Stimulated activated naive CD8-positive, alpha-beta T cell treated with anti-CD3 and anti-CD28 coated beads, Interleukin-15, Interleukin-2, amounts not matched to agents 100 ng/mL and 50 ng/mL, for 24 hours (primary cell): ENCODE measurements at regions not wholly inside any gene's neighbourhood (a gene's known extent, or its start where the extent isn't known, plus 50 kb on each side); places are given as distances from the start of the nearest gene placed in this dataset.
"Not testable (repeated sequence)": the region's sequence is repeated elsewhere in the genome, so short reads cannot be mapped to it uniquely, and the experiment has no call there.

Source experiments
- H3K27ac Mint-ChIP-seq: one replicate; pipeline ENCODE4 v1.8.0; 2021; ENCODE audit warnings: mild to moderate bottlenecking, mixed read lengths
- H3K27me3 Mint-ChIP-seq: one replicate; pipeline ENCODE4 v1.8.0; 2021; ENCODE audit warnings: mixed read lengths
- H3K36me3 Mint-ChIP-seq: one replicate; pipeline ENCODE4 v1.8.0; 2021; ENCODE audit warnings: low read depth, mixed read lengths
- H3K4me1 Mint-ChIP-seq: one replicate; pipeline ENCODE4 v1.8.0; 2021; ENCODE audit warnings: low read depth, mixed read lengths
- H3K4me3 Mint-ChIP-seq: one replicate; pipeline ENCODE4 v1.8.0; 2021; ENCODE audit warnings: mild to moderate bottlenecking, mixed read lengths
- H3K9me3 Mint-ChIP-seq: one replicate; pipeline ENCODE4 v1.8.0; 2021; ENCODE audit warnings: mixed read lengths

DNA sequence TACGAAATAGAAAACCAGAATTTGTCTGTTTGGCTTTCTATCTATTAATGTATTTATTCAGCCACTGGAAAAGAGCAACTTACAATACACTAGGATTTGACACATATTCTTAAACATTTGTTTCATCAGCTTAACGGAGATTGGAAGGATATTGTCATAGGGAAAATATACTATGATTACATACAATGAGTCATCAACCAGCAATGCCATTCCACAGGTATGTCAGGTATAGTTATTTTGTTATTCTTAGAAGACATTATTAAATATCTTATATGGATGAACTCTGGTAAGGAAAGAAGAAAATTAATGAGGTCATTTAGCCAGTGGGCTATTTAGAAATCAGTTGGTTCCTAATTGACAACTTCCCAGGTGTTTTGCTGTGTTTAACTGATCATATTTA is 926.6 kb downstream of the STIM2 start:
- Mint-ChIP-seq H3K27ac (no peak overlapping the region), H3K36me3 (no peaks in the 10 kb centered on the region), H3K4me3 (no peak overlapping the region)

DNA sequence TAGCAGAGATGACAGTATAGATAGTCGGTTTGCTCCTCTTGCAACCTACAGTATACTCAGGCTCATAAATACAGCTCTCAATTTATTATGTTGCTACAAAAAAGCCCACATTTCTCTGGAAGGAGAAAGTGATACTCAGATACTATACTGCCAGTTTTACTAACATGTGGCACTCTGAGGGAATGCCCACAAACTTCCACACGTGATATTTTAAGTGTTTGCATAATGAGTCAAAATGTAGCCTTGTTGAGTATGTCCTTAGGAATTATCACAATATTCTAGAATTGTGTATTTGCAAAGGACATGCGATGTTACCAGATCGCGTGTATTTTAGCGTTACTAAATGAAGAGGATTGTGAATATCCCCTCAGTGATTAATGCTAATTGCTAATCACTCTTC is 929.1 kb downstream of the STIM2 start:
- Mint-ChIP-seq H3K4me1 (no peaks in the 10 kb centered on the region), H3K27ac (no peak overlapping the region), H3K36me3 (no peaks in the 10 kb centered on the region), H3K4me3 (no peak overlapping the region), H3K9me3 (peaks cover 7% of the 10 kb centered on the region), H3K27me3 (no peaks in the 10 kb centered on the region)

More for the DNA sequence above, 926.6 kb downstream of the STIM2 start:
- no peaks in the 10 kb centered on the region for H3K4me1 Mint-ChIP-seq
- H3K27me3 Mint-ChIP-seq: no peaks in the 10 kb centered on the region
- peaks cover 7% of the 10 kb centered on the region for H3K9me3 Mint-ChIP-seq

DNA sequence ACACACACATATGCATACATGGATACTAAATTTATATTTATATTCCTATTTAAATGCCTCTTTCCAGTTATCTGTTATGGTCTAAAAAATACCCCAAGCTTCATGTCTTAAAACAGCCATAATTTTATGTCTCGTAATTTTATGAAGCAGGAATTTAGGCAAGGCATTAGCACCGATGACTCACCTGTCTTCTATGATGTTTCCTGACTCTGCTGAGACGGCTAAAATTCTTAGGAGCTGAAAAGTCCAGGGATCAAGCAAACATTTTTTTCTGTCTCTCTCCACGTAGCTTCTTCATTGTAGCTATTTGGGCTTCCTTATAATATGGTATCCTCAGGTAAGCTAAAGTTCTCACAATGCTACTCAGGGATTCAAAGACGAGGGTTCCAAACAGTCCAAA is 930.3 kb downstream of the STIM2 start:
- H3K9me3 Mint-ChIP-seq: peaks cover 7% of the 10 kb centered on the region
- no peak overlapping the region for H3K4me3 Mint-ChIP-seq
- H3K36me3 Mint-ChIP-seq: no peaks in the 10 kb centered on the region
- H3K27ac Mint-ChIP-seq: no peak overlapping the region
- no peaks in the 10 kb centered on the region for H3K27me3 Mint-ChIP-seq
- H3K4me1 Mint-ChIP-seq: no peaks in the 10 kb centered on the region

DNA sequence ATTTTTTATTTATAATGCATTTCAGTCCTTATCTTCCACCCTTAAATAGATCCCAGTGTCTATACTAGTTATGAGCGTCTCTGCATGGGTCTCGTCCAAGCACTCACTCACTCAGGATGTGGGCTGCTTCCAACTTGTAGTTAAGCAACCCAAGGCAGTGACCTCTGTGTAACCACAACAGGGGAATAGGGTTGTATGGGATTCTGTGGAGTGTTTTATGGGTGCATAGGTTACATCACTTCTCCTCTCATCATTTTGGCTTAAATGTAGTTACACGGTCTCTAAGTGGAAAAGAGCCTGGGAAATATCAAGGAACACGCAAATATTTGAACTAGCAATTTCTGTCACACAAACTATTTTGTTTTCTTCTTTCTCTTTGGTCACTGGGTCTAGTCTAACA is 931.0 kb downstream of the STIM2 start:
- H3K27me3 Mint-ChIP-seq: no peaks in the 10 kb centered on the region
- H3K36me3 Mint-ChIP-seq: no peaks in the 10 kb centered on the region
- peaks cover 7% of the 10 kb centered on the region for H3K9me3 Mint-ChIP-seq
- H3K4me3 Mint-ChIP-seq: no peak overlapping the region
- no peak overlapping the region for H3K27ac Mint-ChIP-seq
- H3K4me1 Mint-ChIP-seq: no peaks in the 10 kb centered on the region

- no peaks in the 10 kb centered on the region for H3K27me3 Mint-ChIP-seq
- peaks cover 18% of the 10 kb centered on the region for H3K9me3 Mint-ChIP-seq
- H3K36me3 Mint-ChIP-seq: no peaks in the 10 kb centered on the region
- H3K4me1 Mint-ChIP-seq: no peaks in the 10 kb centered on the region
- H3K27ac Mint-ChIP-seq: no peak overlapping the region
- H3K4me3 Mint-ChIP-seq: no peak overlapping the region
Observed at GRCh38 chr4:27807207-27807606, 946.6 kb downstream of the STIM2 start.

- Mint-ChIP-seq H3K9me3 (peaks cover 22% of the 10 kb centered on the region), H3K27ac (no peak overlapping the region), H3K4me3 (no peak overlapping the region), H3K4me1 (no peaks in the 10 kb centered on the region), H3K27me3 (no peaks in the 10 kb centered on the region), H3K36me3 (no peaks in the 10 kb centered on the region)
Observed at GRCh38 chr4:27811948-27812347, 951.3 kb downstream of the STIM2 start.

- H3K4me1 Mint-ChIP-seq, H3K4me3 Mint-ChIP-seq, H3K36me3 Mint-ChIP-seq, H3K27me3 Mint-ChIP-seq, H3K27ac Mint-ChIP-seq: not testable (repeated sequence)
- peaks cover 22% of the 10 kb centered on the region for H3K9me3 Mint-ChIP-seq
Observed at GRCh38 chr4:27813226-27813625, 952.6 kb downstream of the STIM2 start.

GRCh38 chr4:27813699-27814425 is 953.2 kb downstream of the STIM2 start:
- not testable (repeated sequence) for H3K36me3 Mint-ChIP-seq, H3K27me3 Mint-ChIP-seq, H3K4me1 Mint-ChIP-seq, H3K4me3 Mint-ChIP-seq, H3K27ac Mint-ChIP-seq
- H3K9me3 Mint-ChIP-seq: peaks cover 22% of the 10 kb centered on the region

- peaks cover 8% of the 10 kb centered on the region for H3K9me3 Mint-ChIP-seq
- H3K27ac Mint-ChIP-seq: no peak overlapping the region
- no peaks in the 10 kb centered on the region for H3K4me1 Mint-ChIP-seq
- no peak overlapping the region for H3K4me3 Mint-ChIP-seq
- H3K36me3 Mint-ChIP-seq: no peaks in the 10 kb centered on the region
- H3K27me3 Mint-ChIP-seq: no peaks in the 10 kb centered on the region
Observed at GRCh38 chr4:27819246-27819645, 958.6 kb downstream of the STIM2 start.

DNA sequence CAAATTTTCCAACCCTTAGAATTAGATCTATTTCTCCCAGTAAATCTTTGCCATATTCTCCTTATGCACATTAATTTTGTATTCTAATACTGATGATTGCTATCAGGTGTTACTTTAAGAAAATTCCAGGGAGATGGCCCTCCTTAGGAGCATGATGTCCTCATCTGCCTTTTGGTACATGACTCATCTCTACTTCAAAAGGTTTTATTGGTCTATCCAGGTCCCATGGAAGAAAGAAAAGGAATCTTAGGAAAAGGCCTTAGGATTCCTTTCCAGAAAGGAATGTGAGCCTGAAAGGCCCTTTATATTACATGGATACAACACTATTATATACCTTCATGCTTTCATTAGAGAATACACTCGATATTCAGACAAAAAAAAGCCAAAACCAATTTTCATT is 968.2 kb downstream of the STIM2 start:
- peaks cover 3% of the 10 kb centered on the region for H3K9me3 Mint-ChIP-seq
- no peak overlapping the region for H3K4me3 Mint-ChIP-seq
- no peak overlapping the region for H3K27ac Mint-ChIP-seq
- H3K27me3 Mint-ChIP-seq: no peaks in the 10 kb centered on the region
- H3K36me3 Mint-ChIP-seq: no peaks in the 10 kb centered on the region
- H3K4me1 Mint-ChIP-seq: no peaks in the 10 kb centered on the region

- no peak overlapping the region for H3K27ac Mint-ChIP-seq
- H3K9me3 Mint-ChIP-seq: no peaks in the 10 kb centered on the region
- H3K4me3 Mint-ChIP-seq: no peak overlapping the region
- no peaks in the 10 kb centered on the region for H3K36me3 Mint-ChIP-seq
- no peaks in the 10 kb centered on the region for H3K4me1 Mint-ChIP-seq
- no peaks in the 10 kb centered on the region for H3K27me3 Mint-ChIP-seq
Observed at GRCh38 chr4:27830251-27830650, 969.6 kb downstream of the STIM2 start.

DNA sequence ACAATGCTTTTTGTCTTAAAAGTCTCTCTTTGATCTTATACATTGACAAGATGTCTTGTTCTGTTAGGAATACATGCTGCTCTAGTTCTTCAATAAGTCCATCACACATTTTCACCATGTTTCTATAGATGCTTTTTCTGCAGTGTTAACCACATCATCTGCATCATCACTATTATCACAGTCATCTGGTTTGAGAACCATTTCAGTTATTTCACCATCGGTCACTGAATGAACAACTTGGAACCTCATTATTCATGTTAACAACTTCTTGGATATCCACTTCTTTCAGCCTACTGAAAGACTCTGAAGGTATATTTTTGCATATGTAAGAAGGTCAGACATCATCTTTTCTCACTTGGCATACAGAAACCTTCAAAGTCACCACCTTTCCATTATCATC is 975.2 kb downstream of the STIM2 start:
- Mint-ChIP-seq H3K36me3 (no peaks in the 10 kb centered on the region), H3K4me3 (no peak overlapping the region), H3K27ac (no peak overlapping the region), H3K27me3 (no peaks in the 10 kb centered on the region), H3K4me1 (no peaks in the 10 kb centered on the region), H3K9me3 (peaks cover 9% of the 10 kb centered on the region)

- Mint-ChIP-seq H3K9me3 (peaks cover 9% of the 10 kb centered on the region), H3K36me3 (no peaks in the 10 kb centered on the region), H3K4me1 (no peaks in the 10 kb centered on the region), H3K4me3 (no peak overlapping the region), H3K27ac (no peak overlapping the region), H3K27me3 (no peaks in the 10 kb centered on the region)
Observed at GRCh38 chr4:27836523-27836922, 975.9 kb downstream of the STIM2 start.

- no peaks in the 10 kb centered on the region for H3K36me3 Mint-ChIP-seq
- H3K4me1 Mint-ChIP-seq: no peaks in the 10 kb centered on the region
- H3K27ac Mint-ChIP-seq: no peak overlapping the region
- H3K27me3 Mint-ChIP-seq: no peaks in the 10 kb centered on the region
- H3K4me3 Mint-ChIP-seq: no peak overlapping the region
- H3K9me3 Mint-ChIP-seq: no peaks in the 10 kb centered on the region
Observed at GRCh38 chr4:27843776-27844175, 983.1 kb downstream of the STIM2 start.

DNA sequence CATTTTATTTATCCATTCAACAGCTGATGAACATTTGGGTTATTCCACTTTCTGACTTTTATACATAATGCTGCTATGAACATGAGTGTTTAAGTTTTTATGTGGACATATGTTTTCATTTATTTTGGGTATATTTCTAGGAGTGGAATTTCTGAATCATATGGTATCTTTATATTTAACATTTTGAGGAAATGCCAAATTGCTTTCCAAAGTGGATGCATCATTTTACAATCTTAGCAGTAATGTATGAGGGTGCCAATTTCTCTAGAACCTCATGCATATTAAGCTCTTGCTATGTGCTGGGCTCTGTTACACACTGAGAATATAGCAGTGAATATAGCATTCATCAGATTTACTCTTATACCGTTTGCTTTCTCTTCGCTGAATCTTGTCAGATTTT is 983.7 kb downstream of the STIM2 start:
- Mint-ChIP-seq H3K27me3 (no peaks in the 10 kb centered on the region), H3K27ac (no peak overlapping the region), H3K4me1 (no peaks in the 10 kb centered on the region), H3K36me3 (no peaks in the 10 kb centered on the region), H3K4me3 (no peak overlapping the region), H3K9me3 (no peaks in the 10 kb centered on the region)

DNA sequence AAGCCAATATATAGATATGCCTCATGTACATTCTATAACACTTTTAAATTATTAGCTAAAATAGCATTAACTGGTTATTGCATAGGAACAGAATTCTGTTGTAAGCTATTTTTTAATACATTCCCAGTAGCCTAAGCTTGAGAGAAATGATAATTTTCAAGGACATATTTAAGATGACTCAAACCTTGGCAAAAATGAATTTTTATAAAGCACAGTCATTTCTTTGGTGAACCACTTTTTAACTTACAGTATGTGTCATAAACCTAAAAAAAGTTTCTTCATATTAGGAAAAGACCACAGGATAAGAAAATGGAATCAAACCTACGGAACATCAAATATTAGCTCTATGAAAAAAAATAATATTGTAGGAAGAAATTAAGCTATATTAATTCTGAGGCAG is 986.3 kb downstream of the STIM2 start:
- Mint-ChIP-seq H3K27me3 (no peaks in the 10 kb centered on the region), H3K36me3 (no peaks in the 10 kb centered on the region), H3K9me3 (no peaks in the 10 kb centered on the region), H3K27ac (no peak overlapping the region), H3K4me3 (no peak overlapping the region), H3K4me1 (no peaks in the 10 kb centered on the region)
